Astrocyte (in vitro differentiated cells and primary cell): ENCODE measurements at regions not wholly inside any gene's neighbourhood (a gene's known extent, or its start where the extent isn't known, plus 50 kb on each side); places are given as distances from the start of the nearest gene placed in this dataset.
"Not testable (repeated sequence)": the region's sequence is repeated elsewhere in the genome, so short reads cannot be mapped to it uniquely, and the experiment has no call there.

Experiments
- DNase-seq: peaks from one replicate; pipeline ENCODE4 v3.0.0-alpha.2; 2010; ENCODE audit warnings: low read depth
- FAIRE-seq: peaks from 2 replicates; lab custom pipeline; 2011; peaks lifted over from hg19 to GRCh38; lab: Jason Lieb, UNC
- H2AFZ ChIP-seq: 2 replicates; pipeline ENCODE4 v1.6.0; 2012; ENCODE audit warnings: low read depth, low read length, inconsistent platforms
- H3K27ac ChIP-seq: 2 replicates; pipeline ENCODE4 v1.5.1; 2011; ENCODE audit warnings: low read depth, low read length, inconsistent platforms
- H3K27me3 ChIP-seq: 2 replicates; pipeline ENCODE4 v1.6.0; 2011; ENCODE audit warnings: low read length, inconsistent platforms; ENCODE audit not compliant: insufficient read depth
- H3K36me3 ChIP-seq: 2 replicates; pipeline ENCODE4 v1.5.1; 2011; ENCODE audit warnings: low read length, inconsistent platforms; ENCODE audit not compliant: insufficient read depth
- H3K4me1 ChIP-seq: 2 replicates; pipeline ENCODE4 v1.5.1; 2011; ENCODE audit warnings: low read length, inconsistent platforms; ENCODE audit not compliant: insufficient read depth
- H3K4me2 ChIP-seq: 2 replicates; pipeline ENCODE4 v1.6.0; 2012; ENCODE audit warnings: low read length, inconsistent platforms
- H3K4me3 ChIP-seq: 2 replicates; pipeline ENCODE4 v1.5.1; 2011; ENCODE audit warnings: low read depth, mild to moderate bottlenecking, low read length, inconsistent platforms; ENCODE audit not compliant: insufficient read depth
- H3K79me2 ChIP-seq: 2 replicates; pipeline ENCODE4 v1.6.0; 2012; ENCODE audit warnings: mild to moderate bottlenecking, low read length, inconsistent platforms; ENCODE audit not compliant: insufficient read depth
- H3K9ac ChIP-seq: 2 replicates; pipeline ENCODE4 v1.6.0; 2012; ENCODE audit warnings: mild to moderate bottlenecking, low read length, inconsistent platforms
- H3K9me3 ChIP-seq: 2 replicates; pipeline ENCODE4 v1.5.1; 2012; ENCODE audit warnings: low read depth, mild to moderate bottlenecking, low read length, inconsistent platforms; ENCODE audit not compliant: insufficient read depth
- H4K20me1 ChIP-seq: 2 replicates; pipeline ENCODE4 v1.6.0; 2012; ENCODE audit warnings: low read length, inconsistent platforms; ENCODE audit not compliant: insufficient read depth
- H3K27ac Mint-ChIP-seq: one replicate; pipeline ENCODE4 v1.8.0; 2021; ENCODE audit warnings: mild to moderate bottlenecking, mixed read lengths; ENCODE audit not compliant: unreplicated experiment
- H3K27me3 Mint-ChIP-seq: one replicate; pipeline ENCODE4 v1.8.0; 2021; ENCODE audit warnings: low read depth, mixed read lengths; ENCODE audit not compliant: unreplicated experiment
- H3K36me3 Mint-ChIP-seq: one replicate; pipeline ENCODE4 v1.8.0; 2021; ENCODE audit warnings: low read depth, mixed read lengths; ENCODE audit not compliant: unreplicated experiment
- H3K4me1 Mint-ChIP-seq: one replicate; pipeline ENCODE4 v1.8.0; 2021; ENCODE audit warnings: low read depth, mixed read lengths; ENCODE audit not compliant: unreplicated experiment
- H3K4me3 Mint-ChIP-seq: one replicate; pipeline ENCODE4 v1.8.0; 2021; ENCODE audit warnings: mild to moderate bottlenecking, moderate library complexity, mixed read lengths; ENCODE audit not compliant: unreplicated experiment
- H3K9me3 Mint-ChIP-seq: one replicate; pipeline ENCODE4 v1.8.0; 2021; ENCODE audit warnings: mild to moderate bottlenecking, mixed read lengths; ENCODE audit not compliant: unreplicated experiment
- CTCF ChIP-seq: IDR thresholded peaks from 2 replicates; pipeline ENCODE4 v1.5.1; 2011; ENCODE audit warnings: low read depth, mild to moderate bottlenecking, inconsistent platforms, low read length, moderate library complexity; ENCODE audit not compliant: insufficient read depth
- EZH2 ChIP-seq: IDR thresholded peaks from 2 replicates; pipeline ENCODE4 v1.6.1; 2012; ENCODE audit warnings: mild to moderate bottlenecking, low read length, inconsistent platforms; ENCODE audit not compliant: insufficient read depth

- no peak overlapping the region for H3K4me2 ChIP-seq
- H3K4me3 Mint-ChIP-seq, result no peak overlapping the region
- H3K27me3 Mint-ChIP-seq, result peaks cover 22% of the 10 kb centered on the region
- no peaks in the 10 kb centered on the region for H3K9me3 ChIP-seq
- FAIRE-seq (no peak), DNase-seq (no peak)
- no peaks in the 10 kb centered on the region for H3K4me1 Mint-ChIP-seq
- H3K79me2 ChIP-seq, result no peaks in the 10 kb centered on the region
- no peak overlapping the region for H3K27ac ChIP-seq
- no peak overlapping the region for H3K9ac ChIP-seq
- no peak overlapping the region for H3K4me3 ChIP-seq
- H4K20me1 ChIP-seq, result no peaks in the 10 kb centered on the region
- H3K4me1 ChIP-seq, result no peaks in the 10 kb centered on the region
- no peak overlapping the region for H3K27ac Mint-ChIP-seq
- no peaks in the 10 kb centered on the region for H3K9me3 Mint-ChIP-seq
- H3K36me3 Mint-ChIP-seq, result no peaks in the 10 kb centered on the region
- H3K36me3 ChIP-seq, result no peaks in the 10 kb centered on the region
- no peak for TF ChIP-seq CTCF
- TF ChIP-seq EZH2, result no peak
- H3K27me3 ChIP-seq, result no peaks in the 10 kb centered on the region
- H2AFZ ChIP-seq, result no peak overlapping the region
Measured at GRCh38 chr19:30935146-30935545, 414.1 kb downstream of the TSHZ3 start.

- H3K27me3 ChIP-seq, DNase-seq, H3K9me3 Mint-ChIP-seq, H3K4me3 ChIP-seq, H4K20me1 ChIP-seq, FAIRE-seq, H3K27ac ChIP-seq, H3K4me3 Mint-ChIP-seq, H3K4me1 Mint-ChIP-seq, H2AFZ ChIP-seq, H3K79me2 ChIP-seq, H3K36me3 Mint-ChIP-seq, H3K36me3 ChIP-seq, H3K9ac ChIP-seq, H3K27ac Mint-ChIP-seq, H3K4me2 ChIP-seq, H3K4me1 ChIP-seq, H3K9me3 ChIP-seq: not testable (repeated sequence)
- peaks cover 22% of the 10 kb centered on the region for H3K27me3 Mint-ChIP-seq
Measured at GRCh38 chr19:30933454-30933853, 415.8 kb downstream of the TSHZ3 start.

- no peak for FAIRE-seq
- no peaks in the 10 kb centered on the region for H3K4me1 Mint-ChIP-seq
Measured at GRCh38 chr19:30932854-30933253, 416.4 kb downstream of the TSHZ3 start.

More at GRCh38 chr19:30932854-30933253, 416.4 kb downstream of the TSHZ3 start:
- H3K9ac ChIP-seq, result no peak overlapping the region
- H3K4me2 ChIP-seq, result no peak overlapping the region
- Mint-ChIP-seq H3K9me3 (peaks cover 11% of the 10 kb centered on the region), H3K27me3 (peaks cover 22% of the 10 kb centered on the region), H3K27ac (no peak overlapping the region), H3K36me3 (no peaks in the 10 kb centered on the region), H3K4me3 (no peak overlapping the region)
- H3K27me3 ChIP-seq, result no peaks in the 10 kb centered on the region
- no peak overlapping the region for H3K27ac ChIP-seq
- no peaks in the 10 kb centered on the region for H4K20me1 ChIP-seq
- no peak overlapping the region for H3K4me3 ChIP-seq
- no peak overlapping the region for H2AFZ ChIP-seq
- TF ChIP-seq CTCF, result no peak
- TF ChIP-seq EZH2, result no peak
- H3K4me1 ChIP-seq, result no peaks in the 10 kb centered on the region
- H3K36me3 ChIP-seq, result no peaks in the 10 kb centered on the region
- DNase-seq, result no peak
- H3K9me3 ChIP-seq, result no peaks in the 10 kb centered on the region
- H3K79me2 ChIP-seq, result no peaks in the 10 kb centered on the region
